Tongue (tissue), 1 donor: ENCODE measurements at regions not wholly inside any gene's neighbourhood (a gene's known extent, or its start where the extent isn't known, plus 50 kb on each side); places are given as distances from the start of the nearest gene placed in this dataset.
"Not testable (repeated sequence)": the region's sequence is repeated elsewhere in the genome, so short reads cannot be mapped to it uniquely, and the experiment has no call there.

Source experiments
- DNase-seq: peaks from one replicate; pipeline ENCODE4 v3.0.0-alpha.2; 2015

- DNase-seq, result no peak
Measured at GRCh38 chrX:44785652-44786051, 58.2 kb upstream of the DUSP21 start.

GRCh38 chrX:44784241-44784640 lies 59.6 kb upstream of the DUSP21 start:
- DNase-seq, result no peak

- no peak for DNase-seq
Measured at GRCh38 chrX:44778254-44778653, 65.6 kb upstream of the DUSP21 start.

GRCh38 chrX:44775726-44776125 lies 68.1 kb upstream of the DUSP21 start:
- DNase-seq, result no peak

GRCh38 chrX:44774066-44774465 lies 69.8 kb upstream of the DUSP21 start:
- not testable (repeated sequence) for DNase-seq

- DNase-seq, result no peak
Measured at GRCh38 chrX:44770121-44770520, 73.7 kb upstream of the DUSP21 start.

GRCh38 chrX:44767308-44767707 lies 76.5 kb upstream of the DUSP21 start:
- DNase-seq, result no peak

- no peak for DNase-seq
Measured at GRCh38 chrX:44765556-44765955, 78.3 kb upstream of the DUSP21 start.

GRCh38 chrX:44747969-44748368 lies 95.9 kb upstream of the DUSP21 start:
- DNase-seq, result no peak

GRCh38 chrX:44747317-44747716 lies 96.5 kb upstream of the DUSP21 start:
- DNase-seq, result no peak

GRCh38 chrX:44744799-44745198 lies 99.0 kb upstream of the DUSP21 start:
- DNase-seq, result no peak

- DNase-seq, result no peak
Measured at GRCh38 chrX:44742480-44743155, 101.2 kb upstream of the DUSP21 start.

GRCh38 chrX:44741859-44742258 lies 102.0 kb upstream of the DUSP21 start:
- DNase-seq, result not testable (repeated sequence)

GRCh38 chrX:44741458-44741857 lies 102.4 kb upstream of the DUSP21 start:
- DNase-seq, result not testable (repeated sequence)

- DNase-seq, result no peak
Measured at GRCh38 chrX:44735498-44735897, 108.3 kb upstream of the DUSP21 start.

- no peak for DNase-seq
Measured at GRCh38 chrX:44733931-44734330, 109.9 kb upstream of the DUSP21 start.

- no peak for DNase-seq
Measured at GRCh38 chrX:44731160-44731559, 112.7 kb upstream of the DUSP21 start.

GRCh38 chrX:44723426-44723825 lies 120.4 kb upstream of the DUSP21 start:
- no peak for DNase-seq

- no peak for DNase-seq
Measured at GRCh38 chrX:44708470-44708869, 135.4 kb upstream of the DUSP21 start.

GRCh38 chrX:44705817-44706551 lies 137.8 kb upstream of the DUSP21 start:
- DNase-seq, result no peak

GRCh38 chrX:44698357-44698756 lies 145.5 kb upstream of the DUSP21 start:
- no peak for DNase-seq

- no peak for DNase-seq
Measured at GRCh38 chrX:44693255-44693654, 150.6 kb upstream of the DUSP21 start.

GRCh38 chrX:44690129-44690528 lies 147.5 kb upstream of the FUNDC1 start:
- DNase-seq, result no peak
